Left colon (tissue), 2 donors: ENCODE measurements at regions not wholly inside any gene's neighbourhood (a gene's known extent, or its start where the extent isn't known, plus 50 kb on each side); places are given as distances from the start of the nearest gene placed in this dataset.
"Not testable (repeated sequence)": the region's sequence is repeated elsewhere in the genome, so short reads cannot be mapped to it uniquely, and the experiment has no call there.

Experiments
- ATAC-seq: fragments of 200-7000 bp; cut with Tn5 transposase; one replicate; pipeline ENCODE4 v1.9.1; 2020; ENCODE audit warnings: mild to moderate bottlenecking, moderate library complexity
- DNase-seq, 2 donors: peaks; one replicate each; pipeline ENCODE4 v3.0.0-alpha.2; 2020
- intact Hi-C, 2 donors: fragments of 100-400 bp; cut with DNase I in 1 of 2; cut with micrococcal nuclease in 1 of 2; formaldehyde crosslinking; loops; one replicate each; pipeline versions ENCODE4 v1.11.2 to v1.14.0; 2022; cut with DNase I, micrococcal nuclease
- donor health status: DM: no; HTN: no; CAD: no.
- donor health status: DM: yes; HTN: yes; CAD: no.

- intact Hi-C loops, result no loop called here
- no peak for DNase-seq
- no peak for ATAC-seq
Observed at GRCh38 chr9:135280666-135281065, 193.2 kb downstream of the OLFM1 start.

- intact Hi-C loops, result no loop called here
- DNase-seq, result no peak
- no peak for ATAC-seq
Observed at GRCh38 chr9:135281151-135281550, 193.7 kb downstream of the OLFM1 start.

GRCh38 chr9:135281791-135282737 is 194.6 kb downstream of the OLFM1 start:
- ATAC-seq (peak; percentile 96), DNase-seq (peak; percentile 59 to 80)
- intact Hi-C loops, result no loop called here

GRCh38 chr9:135282808-135283207 is 195.3 kb downstream of the OLFM1 start:
- DNase-seq, result no peak
- intact Hi-C loops, result no loop called here
- ATAC-seq, result no peak

- DNase-seq, result no peak
Observed at GRCh38 chr9:135283671-135284070, 195.9 kb upstream of the PPP1R26 start.

GRCh38 chr9:135284386-135285134 is 195.0 kb upstream of the PPP1R26 start:
- ATAC-seq (no peak), DNase-seq (no peak)
- intact Hi-C loops, result no loop called here

More at GRCh38 chr9:135283671-135284070, 195.9 kb upstream of the PPP1R26 start:
- ATAC-seq, result no peak
- intact Hi-C loops, result no loop called here

GRCh38 chr9:135286187-135286925 is 193.2 kb upstream of the PPP1R26 start:
- DNase-seq, intact Hi-C loops, ATAC-seq: not testable (repeated sequence)

- ATAC-seq (no peak), DNase-seq (no peak)
- intact Hi-C loops, result no loop called here
Observed at GRCh38 chr9:135286961-135287360, 192.6 kb upstream of the PPP1R26 start.

- intact Hi-C loops, result no loop called here
- DNase-seq (no peak), ATAC-seq (no peak)
Observed at GRCh38 chr9:135287627-135288026, 192.0 kb upstream of the PPP1R26 start.

- DNase-seq (no peak), ATAC-seq (no peak)
- intact Hi-C loops, result no loop called here
Observed at GRCh38 chr9:135288054-135288453, 191.5 kb upstream of the PPP1R26 start.

GRCh38 chr9:135289081-135289491 is 190.5 kb upstream of the PPP1R26 start:
- DNase-seq (no peak), ATAC-seq (peak; percentile 55)
- intact Hi-C loops, result no loop called here

- DNase-seq, result no peak
- ATAC-seq, result no peak
- intact Hi-C loops, result no loop called here
Observed at GRCh38 chr9:135290086-135290485, 189.5 kb upstream of the PPP1R26 start.

GRCh38 chr9:135290566-135290965 is 189.0 kb upstream of the PPP1R26 start:
- DNase-seq (no peak), ATAC-seq (no peak)
- intact Hi-C loops, result no loop called here

GRCh38 chr9:135291165-135291564 is 188.4 kb upstream of the PPP1R26 start:
- intact Hi-C loops, result no loop called here
- ATAC-seq (no peak), DNase-seq (no peak)

- ATAC-seq (no peak), DNase-seq (peak in 1 of 2 donors; percentile 15)
- intact Hi-C loops, result no loop called here
Observed at GRCh38 chr9:135294836-135295235, 184.7 kb upstream of the PPP1R26 start.

GRCh38 chr9:135295551-135296300 is 183.9 kb upstream of the PPP1R26 start:
- intact Hi-C loops, result no loop called here
- DNase-seq (no peak), ATAC-seq (no peak)

- ATAC-seq (no peak), DNase-seq (peak in 1 of 2 donors; percentile 3)
- intact Hi-C loops, result no loop called here
Observed at GRCh38 chr9:135296735-135297455, 182.7 kb upstream of the PPP1R26 start.
